ENCODE measurements at regions not wholly inside any gene's neighbourhood (a gene's known extent, or its start where the extent isn't known, plus 50 kb on each side); places are given as distances from the start of the nearest gene placed in this dataset.
"Not testable (repeated sequence)": the region's sequence is repeated elsewhere in the genome, so short reads cannot be mapped to it uniquely, and the experiment has no call there.

- Histone ChIP-seq H3K4me1 (ENCODE audit: control insufficient read depth, insufficient read depth, low read length, poor library complexity, severe bottlenecking) (no peaks in the 10 kb centered on the region), H3K27ac (ENCODE audit: low read depth, low read length, severe bottlenecking) (no peak overlapping the region), H3K36me3 (ENCODE audit: control insufficient read depth, insufficient read depth, low read length) (no peaks in the 10 kb centered on the region), H3K9me3 (ENCODE audit: control insufficient read depth, low read length) (no peaks in the 10 kb centered on the region), H3K4me3 (ENCODE audit: extremely low read depth, insufficient read depth, low read length, poor library complexity, severe bottlenecking) (no peak overlapping the region)
- WGBS, 2 experiments (ENCODE audit: insufficient coverage in 2 of 2), result 62 to 100% methylated on average over 1 to 4 of the region's 4 CpGs
Measured at GRCh38 chr5:138686668-138687067, 66.6 kb upstream of the CTNNA1 start.

GRCh38 chr5:138685193-138685745, 68.0 kb upstream of the CTNNA1 start:
- no peak overlapping the region for H3K4me3 ChIP-seq (ENCODE audit: extremely low read depth, insufficient read depth, low read length, poor library complexity, severe bottlenecking)
- H3K4me1 ChIP-seq (ENCODE audit: control insufficient read depth, insufficient read depth, low read length, poor library complexity, severe bottlenecking), result no peaks in the 10 kb centered on the region
- H3K9me3 ChIP-seq (ENCODE audit: control insufficient read depth, low read length), result no peaks in the 10 kb centered on the region
- WGBS, 2 experiments (ENCODE audit: insufficient coverage in 2 of 2), result 72 to 83% methylated on average over 1 to 2 of the region's 2 CpGs
- no peak overlapping the region for H3K27ac ChIP-seq (ENCODE audit: low read depth, low read length, severe bottlenecking)
- H3K36me3 ChIP-seq (ENCODE audit: control insufficient read depth, insufficient read depth, low read length), result no peaks in the 10 kb centered on the region

- not testable (repeated sequence) for H3K4me3 ChIP-seq (ENCODE audit: extremely low read depth, insufficient read depth, low read length, poor library complexity, severe bottlenecking); H3K4me1 ChIP-seq (ENCODE audit: control insufficient read depth, insufficient read depth, low read length, poor library complexity, severe bottlenecking); H3K27ac ChIP-seq (ENCODE audit: low read depth, low read length, severe bottlenecking); H3K9me3 ChIP-seq (ENCODE audit: control insufficient read depth, low read length); H3K36me3 ChIP-seq (ENCODE audit: control insufficient read depth, insufficient read depth, low read length)
- WGBS, 2 experiments (ENCODE audit: insufficient coverage in 2 of 2), result no CpG with 5 or more reads among the region's 4 CpGs
Measured at GRCh38 chr5:138682462-138682861, 70.8 kb upstream of the CTNNA1 start.

DNA sequence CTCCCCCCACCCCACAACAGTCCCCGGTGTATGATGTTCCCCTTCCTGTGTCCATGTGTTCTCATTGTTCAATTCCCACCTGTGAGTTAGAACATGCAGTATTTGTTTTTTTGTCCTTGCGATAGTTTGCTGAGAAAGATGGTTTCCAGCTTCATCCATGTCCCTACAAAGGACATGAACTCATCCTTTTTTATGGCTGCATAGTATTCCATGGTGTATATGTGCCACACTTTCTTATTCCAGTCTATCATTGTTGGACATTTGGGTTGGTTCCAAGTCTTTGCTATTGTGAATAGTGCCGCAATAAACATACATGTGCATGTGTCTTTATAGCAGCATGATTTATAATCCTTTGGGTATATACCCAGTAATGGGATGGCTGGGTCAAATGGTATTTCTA, 74.4 kb upstream of the CTNNA1 start:
- no CpG with 5 or more reads among the region's 3 CpGs for WGBS, 2 experiments (ENCODE audit: insufficient coverage in 2 of 2)
- H3K4me1 ChIP-seq (ENCODE audit: control insufficient read depth, insufficient read depth, low read length, poor library complexity, severe bottlenecking); H3K4me3 ChIP-seq (ENCODE audit: extremely low read depth, insufficient read depth, low read length, poor library complexity, severe bottlenecking); H3K36me3 ChIP-seq (ENCODE audit: control insufficient read depth, insufficient read depth, low read length); H3K9me3 ChIP-seq (ENCODE audit: control insufficient read depth, low read length); H3K27ac ChIP-seq (ENCODE audit: low read depth, low read length, severe bottlenecking): not testable (repeated sequence)

GRCh38 chr5:138677782-138678181, 75.4 kb upstream of the CTNNA1 start:
- Histone ChIP-seq H3K4me1 (ENCODE audit: control insufficient read depth, insufficient read depth, low read length, poor library complexity, severe bottlenecking) (no peaks in the 10 kb centered on the region), H3K4me3 (ENCODE audit: extremely low read depth, insufficient read depth, low read length, poor library complexity, severe bottlenecking) (no peak overlapping the region), H3K27ac (ENCODE audit: low read depth, low read length, severe bottlenecking) (no peak overlapping the region), H3K36me3 (ENCODE audit: control insufficient read depth, insufficient read depth, low read length) (no peaks in the 10 kb centered on the region), H3K9me3 (ENCODE audit: control insufficient read depth, low read length) (no peaks in the 10 kb centered on the region)
- 71 to 82% methylated on average over 2 of the region's 3 CpGs for WGBS, 2 experiments (ENCODE audit: insufficient coverage in 2 of 2)

GRCh38 chr5:138676556-138677193, 76.5 kb upstream of the CTNNA1 start:
- Histone ChIP-seq H3K9me3 (ENCODE audit: control insufficient read depth, low read length) (no peaks in the 10 kb centered on the region), H3K4me3 (ENCODE audit: extremely low read depth, insufficient read depth, low read length, poor library complexity, severe bottlenecking) (no peak overlapping the region), H3K36me3 (ENCODE audit: control insufficient read depth, insufficient read depth, low read length) (no peaks in the 10 kb centered on the region), H3K4me1 (ENCODE audit: control insufficient read depth, insufficient read depth, low read length, poor library complexity, severe bottlenecking) (no peaks in the 10 kb centered on the region), H3K27ac (ENCODE audit: low read depth, low read length, severe bottlenecking) (no peak overlapping the region)
- WGBS, 2 experiments (ENCODE audit: insufficient coverage in 2 of 2), result 76 to 88% methylated on average over 2 to 4 of the region's 4 CpGs

- Histone ChIP-seq H3K27ac (ENCODE audit: low read depth, low read length, severe bottlenecking) (no peak overlapping the region), H3K36me3 (ENCODE audit: control insufficient read depth, insufficient read depth, low read length) (no peaks in the 10 kb centered on the region), H3K4me1 (ENCODE audit: control insufficient read depth, insufficient read depth, low read length, poor library complexity, severe bottlenecking) (no peaks in the 10 kb centered on the region), H3K4me3 (ENCODE audit: extremely low read depth, insufficient read depth, low read length, poor library complexity, severe bottlenecking) (no peak overlapping the region), H3K9me3 (ENCODE audit: control insufficient read depth, low read length) (no peaks in the 10 kb centered on the region)
- 94 to 100% methylated on average over 2 to 5 of the region's 5 CpGs for WGBS, 2 experiments (ENCODE audit: insufficient coverage in 2 of 2)
Measured at GRCh38 chr5:138676002-138676401, 77.2 kb upstream of the CTNNA1 start.

DNA sequence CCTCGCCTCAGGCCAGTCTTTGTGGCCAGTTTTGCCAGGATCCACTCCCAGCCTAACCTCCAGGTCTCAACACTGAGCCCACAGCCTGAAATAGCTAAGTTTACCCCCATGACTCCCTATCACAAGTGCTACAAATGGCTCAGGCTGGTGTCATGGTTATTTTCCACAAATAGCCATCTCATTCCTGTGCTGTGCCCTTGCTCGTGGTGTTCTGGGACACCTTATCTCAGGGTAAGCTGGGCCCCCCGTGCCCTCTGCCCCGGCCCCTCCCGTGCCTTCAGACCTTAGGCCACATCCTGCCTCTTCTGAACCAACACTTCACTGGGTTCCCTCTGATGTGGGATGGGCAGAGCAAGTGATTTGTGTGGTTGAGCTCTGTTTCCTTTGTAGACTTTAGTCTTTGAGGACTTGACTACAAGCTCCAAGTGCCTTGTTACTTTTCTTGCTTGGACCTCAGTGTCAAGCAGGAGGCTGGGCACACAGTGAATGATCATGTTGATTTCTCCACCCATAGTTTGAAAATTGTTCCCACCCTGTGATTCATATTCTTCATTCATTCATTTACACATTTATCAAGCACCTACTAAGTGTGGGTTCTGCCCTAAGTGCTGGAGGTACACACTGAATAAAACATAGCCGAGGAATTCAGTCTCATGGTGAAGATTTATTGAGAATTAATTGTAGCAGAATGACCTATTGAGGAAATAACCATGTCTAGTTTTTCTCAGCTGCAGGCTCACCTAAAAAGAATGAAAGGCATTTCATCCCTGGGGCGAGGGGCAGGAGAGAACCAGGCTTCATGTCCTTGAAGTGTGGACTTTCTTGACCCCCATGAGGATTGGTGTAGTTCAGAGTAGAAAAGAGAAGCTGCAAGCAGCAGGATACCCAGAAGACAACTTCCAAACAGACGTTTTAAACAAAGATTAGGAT, 84.5 kb upstream of the CTNNA1 start:
- Histone ChIP-seq H3K4me1 (ENCODE audit: control insufficient read depth, insufficient read depth, low read length, poor library complexity, severe bottlenecking) (peaks cover 14% of the 10 kb centered on the region), H3K4me3 (ENCODE audit: extremely low read depth, insufficient read depth, low read length, poor library complexity, severe bottlenecking) (no peak overlapping the region), H3K36me3 (ENCODE audit: control insufficient read depth, insufficient read depth, low read length) (no peaks in the 10 kb centered on the region), H3K27ac (ENCODE audit: low read depth, low read length, severe bottlenecking) (no peak overlapping the region), H3K9me3 (ENCODE audit: control insufficient read depth, low read length) (no peaks in the 10 kb centered on the region)
- WGBS, 2 experiments (ENCODE audit: insufficient coverage in 2 of 2), result 82 to 84% methylated on average over 4 to 6 of the region's 8 CpGs

DNA sequence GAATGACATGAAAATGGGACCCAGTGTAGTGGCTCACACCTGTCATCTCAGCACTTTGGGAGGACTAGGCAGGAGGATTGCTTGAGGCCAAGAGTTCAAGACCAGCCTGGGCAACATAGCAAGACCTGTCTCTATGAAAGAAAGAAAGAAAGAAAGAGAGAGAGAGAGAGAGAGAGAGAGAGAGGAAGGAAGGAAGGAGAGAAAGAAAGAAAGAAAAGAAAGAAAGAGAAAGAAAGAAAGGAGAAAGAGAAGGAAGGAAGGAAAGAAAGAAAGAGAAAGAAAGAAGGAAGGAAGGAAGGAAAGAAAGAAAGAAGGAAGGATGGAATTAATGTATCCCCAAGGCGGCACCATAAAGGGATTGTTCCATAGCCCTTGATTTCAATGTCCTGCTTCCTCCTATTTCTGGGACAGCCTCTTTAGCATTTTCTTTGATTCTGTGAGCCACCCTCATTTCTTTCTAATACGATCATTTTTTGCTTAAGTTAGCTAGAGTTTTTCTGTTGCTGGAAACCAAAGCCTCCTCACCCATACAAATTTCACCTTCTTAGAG, 85.4 kb upstream of the CTNNA1 start:
- H3K9me3 ChIP-seq (ENCODE audit: control insufficient read depth, low read length); H3K36me3 ChIP-seq (ENCODE audit: control insufficient read depth, insufficient read depth, low read length); H3K27ac ChIP-seq (ENCODE audit: low read depth, low read length, severe bottlenecking); H3K4me3 ChIP-seq (ENCODE audit: extremely low read depth, insufficient read depth, low read length, poor library complexity, severe bottlenecking): not testable (repeated sequence)
- peaks cover 14% of the 10 kb centered on the region for H3K4me1 ChIP-seq (ENCODE audit: control insufficient read depth, insufficient read depth, low read length, poor library complexity, severe bottlenecking)
- WGBS, 2 experiments (ENCODE audit: insufficient coverage in 2 of 2), result 88% methylated on average over 1 of the region's 2 CpGs; no CpG with 5 or more reads in 1 of the 2 experiments

GRCh38 chr5:138666226-138666742, 86.9 kb upstream of the CTNNA1 start:
- Histone ChIP-seq H3K9me3 (ENCODE audit: control insufficient read depth, low read length) (no peaks in the 10 kb centered on the region), H3K4me3 (ENCODE audit: extremely low read depth, insufficient read depth, low read length, poor library complexity, severe bottlenecking) (no peak overlapping the region), H3K4me1 (ENCODE audit: control insufficient read depth, insufficient read depth, low read length, poor library complexity, severe bottlenecking) (peaks cover 14% of the 10 kb centered on the region), H3K36me3 (ENCODE audit: control insufficient read depth, insufficient read depth, low read length) (no peaks in the 10 kb centered on the region), H3K27ac (ENCODE audit: low read depth, low read length, severe bottlenecking) (no peak overlapping the region)
- 87 to 94% methylated on average over 4 to 7 of the region's 8 CpGs for WGBS, 2 experiments (ENCODE audit: insufficient coverage in 2 of 2)
